Tibial nerve (tissue), 4 donors: ENCODE measurements at regions not wholly inside any gene's neighbourhood (a gene's known extent, or its start where the extent isn't known, plus 50 kb on each side); places are given as distances from the start of the nearest gene placed in this dataset.

ENCODE experiments used
- EP300 ChIP-seq, 2 donors: sonication (generic); formaldehyde crosslinking; IDR thresholded peaks; one replicate each; pipeline ENCODE4 v1.6.1; 2017; ENCODE audit warnings: antibody characterized with exemption in 2 of 2, mild to moderate bottlenecking in 1 of 2
- POLR2A ChIP-seq, 2 donors: fragments of 450-650 bp; IDR thresholded peaks; one replicate each; pipeline ENCODE4 v1.6.1; 2017; ENCODE audit warnings: antibody characterized with exemption in 2 of 2, mild to moderate bottlenecking in 2 of 2, moderate library complexity in 2 of 2
- TF ChIP-seq, protein P1 (sequence below), 5 experiments: fragments of 200-600 bp in 3 of 5; fragments of 450-650 bp in 2 of 5; sonication (generic) in 3 of 5; IDR thresholded peaks; one replicate each; pipeline ENCODE4 v1.5.1; 2016 to 2019; ENCODE audit warnings: antibody characterized with exemption in 5 of 5, mild to moderate bottlenecking in 3 of 5, moderate library complexity in 2 of 5

DNA sequence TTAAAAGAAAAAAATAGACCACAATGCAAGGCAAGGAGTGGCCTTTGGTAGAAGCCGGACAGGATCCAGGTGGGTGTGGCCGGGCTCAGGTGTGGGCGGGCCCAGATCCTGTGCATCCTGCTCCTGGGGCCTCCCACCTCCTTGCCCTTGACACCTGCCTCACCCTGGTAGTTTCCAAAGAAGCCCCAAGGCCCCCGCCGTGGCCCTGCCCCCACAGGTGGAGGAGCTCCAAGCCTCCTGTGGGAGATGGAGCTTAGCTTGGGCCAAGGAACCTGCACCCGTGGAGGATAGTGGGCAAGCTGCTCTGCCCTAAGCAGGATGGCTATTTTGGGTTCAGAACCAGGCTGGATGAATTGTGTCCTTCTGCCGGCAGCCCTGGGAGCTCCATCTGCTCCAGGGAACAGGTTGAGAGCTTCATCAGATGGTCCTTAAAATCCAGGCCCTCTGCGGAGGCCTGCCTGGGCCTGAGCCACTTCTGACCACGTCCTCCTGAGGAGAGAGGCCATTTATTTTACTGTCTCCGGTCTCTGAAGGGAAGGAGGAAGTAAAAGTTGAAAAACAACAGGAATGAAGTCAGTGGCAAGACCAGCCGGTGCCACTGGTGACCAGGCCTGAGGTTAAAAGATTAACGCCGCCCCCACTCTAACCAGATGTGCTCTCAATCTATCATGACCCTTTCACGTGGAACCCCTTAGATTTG is 53.9 kb upstream of the KLF13 start:
- TF ChIP-seq, protein P1, sequence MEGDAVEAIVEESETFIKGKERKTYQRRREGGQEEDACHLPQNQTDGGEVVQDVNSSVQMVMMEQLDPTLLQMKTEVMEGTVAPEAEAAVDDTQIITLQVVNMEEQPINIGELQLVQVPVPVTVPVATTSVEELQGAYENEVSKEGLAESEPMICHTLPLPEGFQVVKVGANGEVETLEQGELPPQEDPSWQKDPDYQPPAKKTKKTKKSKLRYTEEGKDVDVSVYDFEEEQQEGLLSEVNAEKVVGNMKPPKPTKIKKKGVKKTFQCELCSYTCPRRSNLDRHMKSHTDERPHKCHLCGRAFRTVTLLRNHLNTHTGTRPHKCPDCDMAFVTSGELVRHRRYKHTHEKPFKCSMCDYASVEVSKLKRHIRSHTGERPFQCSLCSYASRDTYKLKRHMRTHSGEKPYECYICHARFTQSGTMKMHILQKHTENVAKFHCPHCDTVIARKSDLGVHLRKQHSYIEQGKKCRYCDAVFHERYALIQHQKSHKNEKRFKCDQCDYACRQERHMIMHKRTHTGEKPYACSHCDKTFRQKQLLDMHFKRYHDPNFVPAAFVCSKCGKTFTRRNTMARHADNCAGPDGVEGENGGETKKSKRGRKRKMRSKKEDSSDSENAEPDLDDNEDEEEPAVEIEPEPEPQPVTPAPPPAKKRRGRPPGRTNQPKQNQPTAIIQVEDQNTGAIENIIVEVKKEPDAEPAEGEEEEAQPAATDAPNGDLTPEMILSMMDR (IDR thresholded peaks at IDR 0.05) = no peak
- TF ChIP-seq POLR2A (IDR thresholded peaks at IDR 0.05) (no peak), EP300 (IDR thresholded peaks at IDR 0.05) (no peak)
